GM21367 (cell line): ENCODE measurements at regions not wholly inside any gene's neighbourhood (a gene's known extent, or its start where the extent isn't known, plus 50 kb on each side); places are given as distances from the start of the nearest gene placed in this dataset.

Experiments
- ATAC-seq: cut with Tn5 transposase; IDR thresholded peaks from one replicate; pipeline ENCODE4 v1.9.1; 2021; ENCODE audit not compliant: unreplicated experiment

DNA sequence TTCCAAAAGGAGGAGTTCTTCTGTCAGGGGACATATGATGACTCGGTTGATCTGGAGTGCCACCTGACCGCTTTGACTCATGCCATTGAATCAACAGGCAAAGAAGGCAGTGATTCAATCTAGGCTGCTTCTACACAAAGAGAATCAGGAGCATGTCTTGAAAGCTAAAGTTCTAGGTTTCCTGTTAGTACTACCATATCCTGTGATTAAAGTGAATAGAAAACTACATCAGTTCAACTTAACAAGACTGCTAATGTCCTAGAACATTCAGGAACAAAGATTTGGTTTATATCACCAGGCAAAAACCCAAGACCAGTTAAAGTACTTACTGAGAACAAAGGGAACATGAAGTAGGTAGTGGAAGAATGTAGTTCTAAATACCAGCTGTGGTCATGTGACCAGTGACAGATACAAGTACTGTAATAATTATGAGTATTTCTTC is 216.8 kb upstream of the SGK1 start:
- no peak for ATAC-seq

DNA sequence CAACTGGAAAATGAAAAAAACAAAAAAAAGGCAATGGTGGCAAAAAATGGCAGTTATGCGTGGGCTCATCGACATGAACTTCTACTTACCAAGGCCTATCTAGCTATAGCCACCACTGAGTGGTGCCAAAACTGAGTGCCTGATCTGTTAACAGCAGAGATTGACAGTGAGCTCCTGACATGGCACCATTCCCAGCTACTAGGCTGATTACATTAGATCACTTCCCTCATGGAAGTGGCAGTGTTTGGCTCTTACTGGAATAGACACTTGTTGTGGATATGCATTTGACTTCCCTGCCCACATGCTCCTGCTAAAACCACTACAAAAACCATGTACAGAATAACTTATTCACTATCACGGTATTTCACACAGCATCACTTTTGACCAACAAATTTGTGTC is 216.1 kb upstream of the SGK1 start:
- ATAC-seq = no peak

DNA sequence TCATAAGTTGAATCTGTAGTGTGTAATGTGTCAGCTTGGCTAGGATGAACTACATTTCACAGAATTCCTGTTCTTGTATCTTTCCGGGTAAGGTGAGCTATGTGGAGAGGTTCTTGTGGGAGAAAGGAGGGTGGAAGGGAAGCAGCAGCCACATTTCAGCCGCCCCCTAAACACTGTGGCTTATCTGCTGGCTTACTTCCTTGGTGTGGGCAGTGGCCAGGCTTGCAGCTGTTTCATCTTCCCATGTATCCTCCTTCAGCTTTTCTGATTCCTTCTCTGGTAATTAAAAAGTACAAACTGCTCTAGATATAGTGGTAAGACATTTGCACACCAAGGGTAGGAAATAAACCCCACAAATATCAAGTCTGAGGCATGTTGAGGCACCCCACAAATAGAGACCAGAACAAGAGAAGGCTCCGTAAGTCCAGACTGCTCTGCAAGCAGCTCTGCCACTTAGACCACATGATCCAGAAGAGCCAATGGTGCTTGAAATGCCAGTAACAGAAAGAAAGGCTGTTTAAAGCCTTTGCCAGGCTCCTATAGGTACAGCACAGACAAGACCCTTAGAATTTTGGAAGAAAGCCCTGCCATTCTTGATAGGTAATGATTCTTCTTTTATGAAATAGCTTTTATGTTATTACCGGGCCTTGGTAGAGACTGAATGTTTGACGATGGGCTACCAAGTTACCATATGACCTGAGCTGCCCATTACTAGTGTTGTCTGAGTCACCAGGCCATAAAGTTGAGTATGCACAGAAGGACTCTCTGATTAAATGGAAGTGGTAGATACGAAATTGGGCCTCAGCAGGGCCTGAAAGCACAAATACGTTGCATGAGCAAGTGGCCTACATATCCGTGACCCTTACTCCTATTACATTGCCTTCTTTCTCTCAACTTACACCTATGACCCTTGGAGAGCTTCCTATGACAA is 215.0 kb upstream of the SGK1 start:
- ATAC-seq = no peak

GRCh38 chr6:134531611-134532010 is 213.7 kb upstream of the SGK1 start:
- no peak for ATAC-seq

- ATAC-seq = no peak
Measured at GRCh38 chr6:134531188-134531551, 213.3 kb upstream of the SGK1 start.

DNA sequence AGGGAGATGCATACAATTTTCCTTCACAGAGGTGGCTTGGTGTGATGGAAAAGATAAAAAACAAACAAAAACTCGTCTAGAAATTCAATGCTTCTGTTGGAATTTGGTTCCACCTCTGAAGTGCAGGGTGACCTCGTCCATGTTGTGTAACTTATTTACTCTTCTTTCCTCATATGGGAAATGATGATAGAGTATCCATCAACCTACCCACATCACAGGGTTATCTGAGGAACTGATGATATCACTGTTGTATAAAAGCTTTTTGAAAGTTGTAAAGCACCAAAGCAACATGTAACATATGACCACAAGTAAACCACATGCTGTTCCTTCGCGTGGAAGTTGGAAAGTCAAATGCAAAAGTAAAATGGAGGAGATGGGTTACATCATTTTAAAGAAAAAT is 212.0 kb upstream of the SGK1 start:
- ATAC-seq = no peak

DNA sequence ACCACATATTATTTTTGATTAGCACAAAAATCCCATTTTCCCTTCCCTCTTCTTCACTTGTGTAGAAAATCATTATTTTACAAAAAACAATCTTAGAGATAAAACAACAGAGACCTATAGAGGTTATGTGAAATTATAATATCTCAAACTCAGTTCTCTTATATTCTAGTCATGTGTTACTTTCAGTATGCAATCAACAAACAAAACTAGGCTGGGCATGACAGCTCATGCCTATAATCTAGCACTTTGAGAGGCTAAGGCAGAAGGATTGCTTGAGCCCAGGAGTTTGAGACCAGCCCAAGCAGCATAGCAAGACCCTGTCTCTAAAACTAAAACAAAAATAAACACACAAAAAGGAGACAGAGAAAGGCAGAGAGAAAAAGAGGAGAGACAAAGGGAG is 211.4 kb upstream of the SGK1 start:
- no peak for ATAC-seq

GRCh38 chr6:134527108-134527787 is 209.3 kb upstream of the SGK1 start:
- no peak for ATAC-seq

- no peak for ATAC-seq
Measured at GRCh38 chr6:134525190-134525868, 207.4 kb upstream of the SGK1 start.

GRCh38 chr6:134523903-134524650 is 206.2 kb upstream of the SGK1 start:
- ATAC-seq = no peak

DNA sequence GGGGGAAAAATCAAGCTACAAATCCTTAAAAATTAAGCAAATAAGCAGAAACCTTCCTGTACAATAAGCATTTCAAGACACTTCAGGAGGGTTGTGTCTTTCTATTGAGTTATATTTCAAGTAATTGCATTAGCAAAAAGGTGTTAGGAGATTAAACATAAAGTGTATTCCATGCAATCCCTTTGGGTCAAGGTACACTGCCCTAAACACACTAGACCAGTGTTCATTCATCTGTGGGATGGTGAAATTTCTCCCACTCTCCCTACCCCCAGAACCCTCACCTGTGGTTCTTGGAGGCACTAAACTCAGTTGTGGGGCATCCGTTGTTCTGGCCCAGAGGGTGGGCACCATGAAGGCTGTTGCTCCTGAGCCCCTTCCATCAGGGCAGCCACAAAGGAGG is 205.1 kb upstream of the SGK1 start:
- ATAC-seq = no peak

DNA sequence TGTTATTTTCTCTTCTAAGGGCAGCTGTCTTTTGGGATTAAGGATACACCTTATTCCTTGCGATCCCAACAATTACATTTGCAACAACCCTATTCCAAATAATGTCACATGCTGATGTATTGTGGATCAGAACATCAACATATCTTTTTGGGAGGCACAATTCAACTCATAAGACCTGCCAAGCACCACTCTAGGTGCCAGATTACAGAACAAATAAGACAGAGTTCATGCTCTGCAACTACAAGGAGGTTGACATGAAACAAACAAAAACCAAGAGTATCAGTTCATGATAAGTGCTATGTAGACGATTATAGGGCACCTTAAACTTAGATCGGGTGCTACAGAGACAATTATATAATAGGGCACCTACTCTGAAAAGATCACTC is 203.2 kb upstream of the SGK1 start:
- no peak for ATAC-seq

DNA sequence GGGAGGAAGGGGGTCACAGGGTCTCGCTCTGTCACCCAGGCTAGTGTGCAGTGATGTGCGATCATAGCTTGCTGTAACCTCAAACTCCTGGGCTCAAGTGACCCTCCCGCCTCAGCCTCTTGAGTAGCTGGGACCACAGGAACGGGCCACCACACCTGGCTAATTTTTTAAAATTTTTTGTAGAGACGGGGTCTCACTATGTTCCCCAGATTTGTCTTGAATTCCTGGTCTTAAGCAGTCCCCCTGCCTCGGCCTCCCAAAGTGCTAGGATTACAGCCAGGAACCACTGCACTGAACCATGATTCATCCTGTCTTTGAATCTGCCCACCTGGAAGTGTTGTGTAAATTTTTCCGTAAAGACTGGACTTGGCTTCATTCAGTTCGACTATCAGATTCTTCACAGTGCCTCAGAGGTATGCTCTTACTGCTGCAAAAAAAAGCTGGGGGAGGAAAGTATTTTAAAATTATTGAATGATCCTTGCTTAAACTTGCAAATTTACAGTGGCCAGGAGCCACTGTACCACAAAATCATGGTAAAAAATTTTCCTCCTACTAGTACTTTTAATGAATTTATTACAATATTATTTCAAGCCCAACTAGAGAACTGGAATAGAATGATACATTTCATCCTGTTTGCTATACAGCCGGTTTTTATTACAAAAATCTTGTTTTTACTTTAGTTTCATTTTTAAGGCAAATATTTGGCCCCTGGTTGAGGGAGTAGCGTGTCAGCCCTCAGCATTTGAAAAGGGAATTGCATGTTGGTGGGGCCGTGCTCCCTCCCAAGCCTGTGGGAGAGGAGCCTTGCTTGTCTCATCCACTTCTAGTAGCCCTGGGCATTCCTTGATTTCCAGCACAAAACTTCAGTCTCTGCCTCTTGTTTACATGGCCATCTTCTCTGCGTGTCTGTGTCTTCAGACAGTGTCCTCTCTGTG is 202.5 kb upstream of the SGK1 start:
- no peak for ATAC-seq

DNA sequence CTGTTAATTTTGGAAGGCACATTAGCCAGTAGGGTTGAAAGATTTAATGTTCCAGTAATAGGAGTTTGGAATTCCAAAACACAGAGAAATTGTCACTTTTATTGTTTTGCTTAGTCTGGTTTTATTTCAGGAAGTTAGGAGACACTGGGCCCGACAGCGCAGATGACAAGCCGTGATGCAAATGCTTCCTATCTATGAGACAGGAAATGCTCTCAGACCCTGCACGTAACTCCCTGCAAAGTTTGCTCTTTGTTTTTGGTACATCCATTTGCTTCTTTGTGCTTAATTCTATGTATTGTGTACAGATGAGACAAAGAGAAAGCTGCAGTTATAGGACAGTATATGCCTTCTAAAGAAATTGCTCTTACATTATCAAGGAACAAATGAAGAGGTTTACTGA is 201.6 kb upstream of the SGK1 start:
- ATAC-seq = peak; percentile 74

GRCh38 chr6:134517868-134518267 is 200.0 kb upstream of the SGK1 start:
- no peak for ATAC-seq

- ATAC-seq = no peak
Measured at GRCh38 chr6:134517145-134517658, 199.3 kb upstream of the SGK1 start.

DNA sequence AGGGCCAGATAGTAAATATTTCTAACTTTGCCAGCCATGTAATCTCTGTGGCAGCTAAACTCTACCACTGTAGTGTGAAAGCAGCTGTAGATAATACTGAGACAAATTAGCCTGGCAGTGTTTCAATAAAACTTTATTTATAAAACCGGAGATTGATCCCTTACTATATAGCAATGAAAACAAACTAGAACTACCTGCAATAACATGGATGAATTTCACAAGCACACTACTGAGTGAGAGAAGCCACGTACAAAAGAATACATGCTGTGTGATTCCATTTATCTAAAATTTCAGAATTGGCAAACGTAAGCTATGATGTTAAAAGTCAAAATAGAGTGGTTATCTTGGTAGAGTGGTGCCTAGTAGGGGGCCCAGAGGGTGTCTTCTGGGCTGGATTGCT is 198.7 kb upstream of the SGK1 start:
- no peak for ATAC-seq

- ATAC-seq = no peak
Measured at GRCh38 chr6:134515986-134516385, 198.1 kb upstream of the SGK1 start.

DNA sequence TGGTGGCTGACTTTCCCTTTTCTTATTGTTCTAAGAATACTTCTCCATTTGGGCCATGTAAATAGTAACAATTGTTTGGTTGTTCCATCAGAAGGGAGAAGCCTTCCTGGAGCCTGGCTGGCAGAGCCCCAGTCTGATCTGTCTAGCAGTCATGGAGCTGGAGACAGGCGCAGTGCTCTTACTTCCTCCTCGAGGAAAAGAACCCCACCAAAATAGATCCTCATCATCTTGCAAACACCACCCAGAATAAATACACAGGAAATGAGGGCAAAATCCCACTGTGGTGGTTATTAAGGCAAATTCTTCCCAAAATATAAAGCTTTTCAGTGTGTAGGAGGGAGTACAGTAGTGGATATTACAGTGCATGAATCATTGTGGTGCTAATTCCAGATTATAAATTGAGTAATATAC is 195.1 kb upstream of the SGK1 start:
- no peak for ATAC-seq
